Activated B cell treated with CpG ODN at 0.5 μM for 24 hours (primary cell): ENCODE measurements at regions not wholly inside any gene's neighbourhood (a gene's known extent, or its start where the extent isn't known, plus 50 kb on each side); places are given as distances from the start of the nearest gene placed in this dataset.

Experiments used
- ATAC-seq: fragments of 200-7000 bp; cut with Tn5 transposase; one replicate; pipeline ENCODE4 v1.10.0; 2021; ENCODE audit warnings: low read depth, mild to moderate bottlenecking, moderate library complexity
- CTCF ChIA-PET: fragments of 350-600 bp; sonication (Branson Sonifier 250); formaldehyde crosslinking; loops from one replicate; lab custom pipeline; 2021; ENCODE audit warnings: antibody characterized with exemption; lab: Charles Lee
- POLR2A ChIA-PET: fragments of 350-600 bp; sonication (Branson Sonifier 250); formaldehyde crosslinking; loops from one replicate; lab custom pipeline; 2021; ENCODE audit warnings: antibody characterized with exemption; lab: Charles Lee
- DNase-seq: peaks from one replicate; pipeline ENCODE4 v3.0.0; 2022
- H3K27ac Mint-ChIP-seq: one replicate; pipeline ENCODE4 v1.8.0; 2020; ENCODE audit warnings: mixed read lengths
- H3K27me3 Mint-ChIP-seq: one replicate; pipeline ENCODE4 v1.8.0; 2021; ENCODE audit warnings: mixed read lengths
- H3K36me3 Mint-ChIP-seq: one replicate; pipeline ENCODE4 v1.8.0; 2021; ENCODE audit warnings: low read depth, mixed read lengths
- H3K4me1 Mint-ChIP-seq: one replicate; pipeline ENCODE4 v1.8.0; 2021; ENCODE audit warnings: mixed read lengths
- H3K4me3 Mint-ChIP-seq: one replicate; pipeline ENCODE4 v1.8.0; 2020; ENCODE audit warnings: mild to moderate bottlenecking, mixed read lengths
- H3K9me3 Mint-ChIP-seq: one replicate; pipeline ENCODE4 v1.8.0; 2020; ENCODE audit warnings: mixed read lengths
- intact Hi-C: fragments of 100-400 bp; cut with micrococcal nuclease; formaldehyde crosslinking; loops from one replicate; pipeline ENCODE4 v1.15.1; 2024
- TF ChIP-seq, protein P1 (sequence below): fragments of 200-600 bp; IDR thresholded peaks from one replicate; pipeline ENCODE4 v1.8.0; 2022; ENCODE audit warnings: antibody characterized with exemption, mild to moderate bottlenecking

GRCh38 chr3:20842594-20843436 lies 656.8 kb upstream of the SGO1 start:
- CTCF ChIA-PET = no interaction called here
- H3K27ac Mint-ChIP-seq = no peak overlapping the region
- intact Hi-C loops = no loop called here
- peaks cover 3% of the 10 kb centered on the region for H3K9me3 Mint-ChIP-seq
- H3K4me3 Mint-ChIP-seq = no peak overlapping the region
- TF ChIP-seq, protein P1, sequence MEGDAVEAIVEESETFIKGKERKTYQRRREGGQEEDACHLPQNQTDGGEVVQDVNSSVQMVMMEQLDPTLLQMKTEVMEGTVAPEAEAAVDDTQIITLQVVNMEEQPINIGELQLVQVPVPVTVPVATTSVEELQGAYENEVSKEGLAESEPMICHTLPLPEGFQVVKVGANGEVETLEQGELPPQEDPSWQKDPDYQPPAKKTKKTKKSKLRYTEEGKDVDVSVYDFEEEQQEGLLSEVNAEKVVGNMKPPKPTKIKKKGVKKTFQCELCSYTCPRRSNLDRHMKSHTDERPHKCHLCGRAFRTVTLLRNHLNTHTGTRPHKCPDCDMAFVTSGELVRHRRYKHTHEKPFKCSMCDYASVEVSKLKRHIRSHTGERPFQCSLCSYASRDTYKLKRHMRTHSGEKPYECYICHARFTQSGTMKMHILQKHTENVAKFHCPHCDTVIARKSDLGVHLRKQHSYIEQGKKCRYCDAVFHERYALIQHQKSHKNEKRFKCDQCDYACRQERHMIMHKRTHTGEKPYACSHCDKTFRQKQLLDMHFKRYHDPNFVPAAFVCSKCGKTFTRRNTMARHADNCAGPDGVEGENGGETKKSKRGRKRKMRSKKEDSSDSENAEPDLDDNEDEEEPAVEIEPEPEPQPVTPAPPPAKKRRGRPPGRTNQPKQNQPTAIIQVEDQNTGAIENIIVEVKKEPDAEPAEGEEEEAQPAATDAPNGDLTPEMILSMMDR = no peak
- H3K36me3 Mint-ChIP-seq = no peaks in the 10 kb centered on the region
- H3K4me1 Mint-ChIP-seq = no peaks in the 10 kb centered on the region
- DNase-seq (no peak), ATAC-seq (no peak)
- POLR2A ChIA-PET = no interaction called here
- no peaks in the 10 kb centered on the region for H3K27me3 Mint-ChIP-seq

DNA sequence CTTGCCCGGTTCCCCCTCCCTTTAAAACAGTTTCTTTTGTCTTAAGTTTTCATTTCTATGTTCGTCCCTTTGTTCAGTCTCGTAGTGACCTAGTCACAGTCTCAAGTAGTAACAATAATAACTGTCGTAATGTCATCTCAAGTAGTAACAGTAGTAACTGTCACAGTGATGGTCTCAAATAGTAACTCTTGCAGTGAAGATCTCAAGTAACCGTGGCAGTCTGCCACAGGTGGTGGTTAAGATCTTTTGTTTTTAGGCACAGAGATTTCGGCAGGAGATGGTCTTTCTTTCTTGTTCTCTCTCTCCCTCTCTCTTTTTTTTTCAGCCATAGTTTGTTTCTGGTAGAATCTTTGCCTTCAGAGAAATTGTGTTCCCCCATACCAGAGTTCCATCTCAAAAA lies 656.0 kb upstream of the SGO1 start:
- DNase-seq (no peak), ATAC-seq (no peak)
- H3K36me3 Mint-ChIP-seq = no peaks in the 10 kb centered on the region
- ChIA-PET CTCF (no interaction called here), POLR2A (no interaction called here)
- intact Hi-C loops = no loop called here
- no peaks in the 10 kb centered on the region for H3K27me3 Mint-ChIP-seq
- no peak overlapping the region for H3K27ac Mint-ChIP-seq
- TF ChIP-seq, protein P1 = no peak
- H3K9me3 Mint-ChIP-seq = peaks cover 3% of the 10 kb centered on the region
- H3K4me3 Mint-ChIP-seq = no peak overlapping the region
- H3K4me1 Mint-ChIP-seq = no peaks in the 10 kb centered on the region

DNA sequence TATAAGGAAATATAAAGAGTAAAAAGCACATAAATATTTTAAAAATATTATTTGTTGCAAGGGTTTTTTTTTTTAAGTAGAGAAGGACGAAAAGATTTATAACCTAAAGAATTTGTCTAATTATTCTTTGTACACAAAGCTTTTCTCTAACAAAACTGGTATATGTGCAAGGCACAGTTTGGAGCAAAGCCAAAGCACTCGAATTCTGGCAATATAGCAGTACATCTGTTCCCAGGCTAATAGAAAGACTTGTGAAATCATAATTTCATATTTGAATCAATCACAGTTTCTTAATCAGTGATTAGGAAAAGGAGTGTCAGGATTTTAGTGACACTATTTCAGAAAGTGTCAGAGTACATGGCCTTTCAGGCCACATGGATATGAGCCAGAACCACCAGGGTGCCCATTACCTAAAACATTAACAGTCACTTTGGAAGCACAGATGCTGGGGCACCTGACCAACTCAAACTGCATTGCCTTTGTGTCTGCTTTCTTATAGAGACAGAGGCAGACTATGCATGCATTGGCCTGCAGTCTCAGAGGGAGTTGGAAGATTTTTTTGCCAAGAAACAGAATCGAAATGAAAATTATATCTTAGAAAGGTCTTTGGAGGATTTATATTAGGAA lies 651.8 kb upstream of the SGO1 start:
- intact Hi-C loops = no loop called here
- Mint-ChIP-seq H3K27ac (no peak overlapping the region), H3K27me3 (no peaks in the 10 kb centered on the region), H3K36me3 (no peaks in the 10 kb centered on the region), H3K4me1 (no peaks in the 10 kb centered on the region), H3K4me3 (no peak overlapping the region), H3K9me3 (peaks cover 5% of the 10 kb centered on the region)
- DNase-seq = no peak
- CTCF ChIA-PET = no interaction called here
- POLR2A ChIA-PET = no interaction called here
- TF ChIP-seq, protein P1 = no peak
- no peak for ATAC-seq

GRCh38 chr3:20836801-20837200 lies 650.8 kb upstream of the SGO1 start:
- Mint-ChIP-seq H3K4me1 (no peaks in the 10 kb centered on the region), H3K4me3 (no peak overlapping the region), H3K27ac (no peak overlapping the region), H3K27me3 (no peaks in the 10 kb centered on the region), H3K36me3 (no peaks in the 10 kb centered on the region), H3K9me3 (peaks cover 5% of the 10 kb centered on the region)
- TF ChIP-seq, protein P1 = no peak
- intact Hi-C loops = no loop called here
- POLR2A ChIA-PET = no interaction called here
- CTCF ChIA-PET = no interaction called here
- ATAC-seq (no peak), DNase-seq (no peak)

GRCh38 chr3:20832963-20833362 lies 647.0 kb upstream of the SGO1 start:
- TF ChIP-seq, protein P1 = no peak
- CTCF ChIA-PET = no interaction called here
- no peaks in the 10 kb centered on the region for H3K27me3 Mint-ChIP-seq
- no peak for ATAC-seq
- no peak overlapping the region for H3K27ac Mint-ChIP-seq
- peaks cover 6% of the 10 kb centered on the region for H3K9me3 Mint-ChIP-seq
- DNase-seq = no peak
- intact Hi-C loops = no loop called here
- H3K4me3 Mint-ChIP-seq = no peak overlapping the region
- H3K4me1 Mint-ChIP-seq = no peaks in the 10 kb centered on the region
- H3K36me3 Mint-ChIP-seq = no peaks in the 10 kb centered on the region
- POLR2A ChIA-PET = no interaction called here
